HCT116 (cell line): ENCODE measurements at regions not wholly inside any gene's neighbourhood (a gene's known extent, or its start where the extent isn't known, plus 50 kb on each side); places are given as distances from the start of the nearest gene placed in this dataset.

ENCODE experiments used
- ATAC-seq: fragments of 200-7000 bp; cut with Tn5 transposase; 2 replicates; pipeline ENCODE4 v1.9.1; 2020; ENCODE audit warnings: mild to moderate bottlenecking, moderate library complexity
- BruUV-seq: library from RNA; stranded (reverse); fragments of 400-500 nt; replicated peaks from 2 replicates; lab custom pipeline; 2021; lab: Mats Ljungman, UMichigan
- CTCF ChIA-PET: fragments of 300-600 bp; sonication (Branson Sonifier 250); formaldehyde crosslinking; loops from one replicate; lab custom pipeline; 2021; ENCODE audit warnings: antibody characterized with exemption; lab: Charles Lee
- POLR2A ChIA-PET: fragments of 300-600, 350-600 bp; sonication (Branson Sonifier 250); formaldehyde crosslinking; loops from one replicate; lab custom pipeline; 2021; ENCODE audit warnings: antibody characterized with exemption; lab: Charles Lee
- RAD21 ChIA-PET, 2 experiments: fragments of 300-600 bp; sonication (Branson Sonifier 250); formaldehyde crosslinking; loops; one replicate each; lab custom pipeline; 2023; ENCODE audit warnings: low total read pairs in 2 of 2; ENCODE audit not compliant: uncharacterized antibody in 2 of 2, unreplicated experiment in 2 of 2, low non-redundant PET in 1 of 2; lab: Charles Lee
- DNase-seq: peaks from one replicate; pipeline ENCODE4 v3.0.0-alpha.2; 2010; ENCODE audit warnings: low read depth, low spot score
- H2AFZ ChIP-seq: fragments of 200-600 bp; shearing (Covaris generic), sonication (generic); 2 replicates; pipeline ENCODE4 v1.6.1; 2017; ENCODE audit warnings: low read depth, mixed run types, mixed read lengths, antibody characterized with exemption, low read length; ENCODE audit not compliant: poor library complexity, severe bottlenecking
- H3K27ac ChIP-seq: 2 replicates; pipeline ENCODE4 v1.5.1; 2012; ENCODE audit warnings: low read depth, low read length
- H3K27me3 ChIP-seq: fragments of 200-600 bp; sonication (generic); 2 replicates; pipeline ENCODE4 v1.6.1; 2016; ENCODE audit warnings: mixed run types, low read length, mixed read lengths; ENCODE audit not compliant: insufficient read depth
- H3K36me3 ChIP-seq, 2 experiments: fragments of 200-500 bp in 1 of 2; fragments of 200-600 bp in 1 of 2; sonication (Bioruptor generic) in 1 of 2; sonication (generic) in 1 of 2; 2 replicates each; pipeline versions ENCODE4 v1.5.1 to v1.6.1; 2014 to 2016; ENCODE audit warnings: low read length in 2 of 2, inconsistent platforms in 1 of 2, mixed read lengths in 1 of 2, mixed run types in 1 of 2; ENCODE audit not compliant: insufficient read depth in 2 of 2, control insufficient read depth in 1 of 2
- H3K4me1 ChIP-seq, 2 experiments: fragments of 200-600 bp in 1 of 2; sonication (generic) in 1 of 2; 2 replicates each; pipeline versions ENCODE4 v1.5.1 to v1.6.1; 2012 to 2017; ENCODE audit warnings: low read length in 2 of 2, inconsistent platforms in 1 of 2, mild to moderate bottlenecking in 1 of 2, mixed read lengths in 1 of 2, mixed run types in 1 of 2, moderate library complexity in 1 of 2; ENCODE audit not compliant: insufficient read depth in 2 of 2, control insufficient read depth in 1 of 2
- H3K4me2 ChIP-seq: fragments of 200-600 bp; sonication (generic); 2 replicates; pipeline ENCODE4 v1.6.1; 2017; ENCODE audit warnings: mixed run types, low read length, mixed read lengths
- H3K4me3 ChIP-seq, 2 experiments: fragments of 200-600 bp in 1 of 2; sonication (generic) in 1 of 2; replicated peaks in 1 of 2; 2 replicates each; pipeline ENCODE4 v1.5.1; 2011 to 2016; ENCODE audit warnings: low read length in 2 of 2, control low read depth in 1 of 2, low read depth in 1 of 2, mild to moderate bottlenecking in 1 of 2, mixed read lengths in 1 of 2, mixed run types in 1 of 2
- H3K79me2 ChIP-seq: fragments of 200-600 bp; sonication (generic); 2 replicates; pipeline ENCODE4 v1.6.1; 2017; ENCODE audit warnings: mild to moderate bottlenecking, mixed run types, low read length, moderate library complexity, mixed read lengths; ENCODE audit not compliant: insufficient read depth
- H3K9ac ChIP-seq: fragments of 200-600 bp; sonication (generic); 2 replicates; pipeline ENCODE4 v1.6.1; 2016; ENCODE audit warnings: low read length, mixed read lengths
- H3K9me2 ChIP-seq: fragments of 200-600 bp; sonication (generic), shearing (Covaris generic); 2 replicates; pipeline ENCODE4 v1.6.1; 2017; ENCODE audit warnings: mixed run types, mild to moderate bottlenecking, moderate library complexity; ENCODE audit not compliant: insufficient read depth
- H3K9me3 ChIP-seq, 2 experiments: fragments of 200-500 bp in 1 of 2; fragments of 200-600 bp in 1 of 2; sonication (Bioruptor generic) in 1 of 2; sonication (generic) in 1 of 2; 2 replicates each; pipeline ENCODE4 v1.6.1; 2014 to 2017; ENCODE audit warnings: low read length in 2 of 2, mixed read lengths in 2 of 2, inconsistent platforms in 1 of 2, low read depth in 1 of 2, mild to moderate bottlenecking in 1 of 2, mixed run types in 1 of 2, moderate library complexity in 1 of 2; ENCODE audit not compliant: control insufficient read depth in 1 of 2, insufficient read depth in 1 of 2
- H4K20me1 ChIP-seq: fragments of 200-600 bp; sonication (generic), shearing (Covaris generic); 2 replicates; pipeline ENCODE4 v1.6.1; 2017; ENCODE audit warnings: mixed run types, mild to moderate bottlenecking, moderate library complexity; ENCODE audit not compliant: insufficient read depth
- ATF3 ChIP-seq: IDR thresholded peaks from 2 replicates; pipeline ENCODE4 v1.6.1; 2012
- CBX3 ChIP-seq: IDR thresholded peaks from 2 replicates; pipeline ENCODE4 v1.6.1; 2012; ENCODE audit warnings: low read depth
- CEBPB ChIP-seq: IDR thresholded peaks from 2 replicates; pipeline ENCODE4 v1.6.1; 2012; ENCODE audit warnings: low read depth
- EGR1 ChIP-seq: IDR thresholded peaks from 2 replicates; pipeline ENCODE4 v1.6.1; 2012; ENCODE audit warnings: low read depth
- EZH2 ChIP-seq: fragments of 200-600 bp; sonication (generic); IDR thresholded peaks from 2 replicates; pipeline ENCODE4 v1.6.1; 2017; ENCODE audit warnings: antibody characterized with exemption, mixed run types
- EZH2phosphoT487 ChIP-seq: fragments of 200-600 bp; IDR thresholded peaks from 2 replicates; pipeline ENCODE4 v1.6.1; 2018; ENCODE audit warnings: antibody characterized with exemption, borderline replicate concordance
- JUND ChIP-seq: IDR thresholded peaks from 2 replicates; pipeline ENCODE4 v1.6.1; 2012
- POLR2A ChIP-seq: IDR thresholded peaks from 2 replicates; pipeline ENCODE4 v1.7.0; 2011; ENCODE audit warnings: borderline replicate concordance; ENCODE audit not compliant: insufficient read depth, insufficient read length; ENCODE audit errors: extremely low read depth
- RAD21 ChIP-seq: IDR thresholded peaks from 2 replicates; pipeline ENCODE4 v1.6.1; 2012; ENCODE audit warnings: low read depth, mild to moderate bottlenecking
- SIN3A ChIP-seq: IDR thresholded peaks from 2 replicates; pipeline ENCODE4 v1.6.1; 2012; ENCODE audit warnings: low read depth
- SP1 ChIP-seq: IDR thresholded peaks from 2 replicates; pipeline ENCODE4 v1.6.1; 2012; ENCODE audit warnings: low read depth
- SRF ChIP-seq: IDR thresholded peaks from 2 replicates; pipeline ENCODE4 v1.6.1; 2012; ENCODE audit warnings: low read depth
- TCF7L2 ChIP-seq: IDR thresholded peaks from 2 replicates; pipeline ENCODE4 v1.7.0; 2011; ENCODE audit warnings: borderline replicate concordance, inconsistent platforms; ENCODE audit not compliant: insufficient read depth, insufficient read length; ENCODE audit errors: extremely low read depth
- YY1 ChIP-seq: IDR thresholded peaks from 2 replicates; pipeline ENCODE4 v1.6.1; 2011; ENCODE audit warnings: low read length, low read depth, moderate library complexity, mild to moderate bottlenecking; ENCODE audit not compliant: insufficient replicate concordance; ENCODE audit errors: extremely low read depth
- ZFX ChIP-seq: fragments of 450-650 bp; IDR thresholded peaks from 2 replicates; pipeline ENCODE4 v1.6.1; 2017
- intact Hi-C: fragments of 100-400 bp; cut with micrococcal nuclease; formaldehyde crosslinking; loops from 2 replicates; pipeline ENCODE4 v1.10.0; 2022
- TF ChIP-seq, protein P1 (sequence below): IDR thresholded peaks from 2 replicates; pipeline ENCODE4 v1.6.1; 2011; ENCODE audit warnings: mild to moderate bottlenecking, low read length, moderate library complexity; ENCODE audit not compliant: insufficient replicate concordance; ENCODE audit errors: extremely low read depth
- TF ChIP-seq, protein P2 (sequence below): IDR thresholded peaks from 2 replicates; pipeline ENCODE4 v1.6.1; 2012

DNA sequence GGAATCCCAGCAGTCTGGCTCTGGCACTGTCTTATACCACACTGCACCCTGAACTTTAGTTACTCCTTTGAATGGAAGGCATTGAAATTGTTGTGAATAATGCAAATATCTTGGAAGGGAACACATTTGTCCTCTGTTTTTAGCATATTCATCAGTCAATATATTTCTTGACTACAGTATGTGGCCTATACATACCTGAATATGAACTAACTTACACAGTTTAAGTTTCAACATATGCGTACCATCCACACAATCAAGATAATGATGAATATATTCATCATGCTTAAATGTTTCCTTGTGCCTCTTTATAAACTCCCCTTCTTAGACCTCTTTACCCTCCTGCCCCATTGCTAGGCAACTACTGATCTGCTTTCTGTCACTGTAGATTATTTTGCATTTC is 145.7 kb upstream of the ESX1 start:
- POLR2A ChIA-PET: no interaction called here
- Histone ChIP-seq H3K36me3 (no peaks in the 10 kb centered on the region), H4K20me1 (no peaks in the 10 kb centered on the region), H3K79me2 (no peaks in the 10 kb centered on the region), H3K9me3 (no peaks in the 10 kb centered on the region), H3K4me1 (no peaks in the 10 kb centered on the region), H3K27me3 (0 out of 2 replicates have a peak, but pooled peaks cover 4% of the 10 kb centered on the region), H3K9me2 (no peaks in the 10 kb centered on the region), H3K9ac (no peak overlapping the region), H3K4me2 (no peak overlapping the region), H3K4me3 (no peak overlapping the region), H2AFZ (no peak overlapping the region), H3K27ac (no peak overlapping the region)
- RAD21 ChIA-PET: no interaction called here
- intact Hi-C loops: no loop called here
- DNase-seq: no peak
- ATAC-seq: no peak
- CTCF ChIA-PET: no interaction called here
- no TSS peak for BruUV-seq
- TF ChIP-seq TCF7L2 (no peak), YY1 (no peak), CEBPB (no peak), POLR2A (no peak), SP1 (no peak), EZH2 (no peak), SRF (no peak), EGR1 (no peak), ZFX (no peak), JUND (no peak), CBX3 (no peak), EZH2phosphoT487 (no peak), SIN3A (no peak), ATF3 (no peak), RAD21 (no peak)
- TF ChIP-seq, protein P1, sequence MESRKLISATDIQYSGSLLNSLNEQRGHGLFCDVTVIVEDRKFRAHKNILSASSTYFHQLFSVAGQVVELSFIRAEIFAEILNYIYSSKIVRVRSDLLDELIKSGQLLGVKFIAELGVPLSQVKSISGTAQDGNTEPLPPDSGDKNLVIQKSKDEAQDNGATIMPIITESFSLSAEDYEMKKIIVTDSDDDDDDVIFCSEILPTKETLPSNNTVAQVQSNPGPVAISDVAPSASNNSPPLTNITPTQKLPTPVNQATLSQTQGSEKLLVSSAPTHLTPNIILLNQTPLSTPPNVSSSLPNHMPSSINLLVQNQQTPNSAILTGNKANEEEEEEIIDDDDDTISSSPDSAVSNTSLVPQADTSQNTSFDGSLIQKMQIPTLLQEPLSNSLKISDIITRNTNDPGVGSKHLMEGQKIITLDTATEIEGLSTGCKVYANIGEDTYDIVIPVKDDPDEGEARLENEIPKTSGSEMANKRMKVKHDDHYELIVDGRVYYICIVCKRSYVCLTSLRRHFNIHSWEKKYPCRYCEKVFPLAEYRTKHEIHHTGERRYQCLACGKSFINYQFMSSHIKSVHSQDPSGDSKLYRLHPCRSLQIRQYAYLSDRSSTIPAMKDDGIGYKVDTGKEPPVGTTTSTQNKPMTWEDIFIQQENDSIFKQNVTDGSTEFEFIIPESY: no peak
- TF ChIP-seq, protein P2, sequence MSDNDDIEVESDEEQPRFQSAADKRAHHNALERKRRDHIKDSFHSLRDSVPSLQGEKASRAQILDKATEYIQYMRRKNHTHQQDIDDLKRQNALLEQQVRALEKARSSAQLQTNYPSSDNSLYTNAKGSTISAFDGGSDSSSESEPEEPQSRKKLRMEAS: no peak
